ENCODE measurements at regions not wholly inside any gene's neighbourhood (a gene's known extent, or its start where the extent isn't known, plus 50 kb on each side); places are given as distances from the start of the nearest gene placed in this dataset.

DNA sequence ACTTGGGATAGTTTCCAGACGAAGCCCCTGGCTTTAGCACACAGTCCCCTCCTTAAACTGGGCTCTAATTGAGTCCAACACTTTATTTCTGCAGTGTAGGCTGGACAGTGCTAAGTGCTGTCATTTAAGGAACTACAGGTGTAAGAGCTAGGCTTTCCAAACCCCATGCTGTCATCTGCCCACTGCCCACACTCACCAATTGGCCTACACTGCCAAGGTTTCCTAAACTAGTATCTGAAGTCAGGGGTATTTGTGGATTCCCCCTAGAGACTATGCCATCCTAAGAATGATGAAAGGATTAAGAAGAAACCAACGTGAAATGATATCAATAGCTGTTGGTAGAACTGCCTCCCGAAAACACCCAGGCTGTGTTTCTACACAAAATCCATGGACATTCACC, 160.9 kb downstream of the TBX15 start:
- TF ChIP-seq CTCF (IDR thresholded peaks at IDR 0.05), result no peak
- no peak for TF ChIP-seq POLR2A (IDR thresholded peaks at IDR 0.05)

Data from esophagus squamous epithelium (tissue), 4 donors.